Mammary epithelial cell (primary cell): ENCODE measurements at regions not wholly inside any gene's neighbourhood (a gene's known extent, or its start where the extent isn't known, plus 50 kb on each side); places are given as distances from the start of the nearest gene placed in this dataset.

Source experiments
- EZH2 ChIP-seq: IDR thresholded peaks from 2 replicates; pipeline ENCODE4 v1.6.1; 2012; ENCODE audit warnings: low read length, inconsistent platforms, borderline replicate concordance
- TF ChIP-seq, protein P1 (sequence below), 2 donors: IDR thresholded peaks in 1 of 2; conservative IDR thresholded peaks in 1 of 2; 2 replicates each; pipeline ENCODE4 v1.5.1; 2011 to 2012; ENCODE audit warnings: inconsistent platforms in 2 of 2, low read length in 2 of 2, mild to moderate bottlenecking in 2 of 2, control low read depth in 1 of 2, low read depth in 1 of 2; ENCODE audit not compliant: insufficient read depth in 1 of 2; ENCODE audit errors: extremely low read depth in 1 of 2

DNA sequence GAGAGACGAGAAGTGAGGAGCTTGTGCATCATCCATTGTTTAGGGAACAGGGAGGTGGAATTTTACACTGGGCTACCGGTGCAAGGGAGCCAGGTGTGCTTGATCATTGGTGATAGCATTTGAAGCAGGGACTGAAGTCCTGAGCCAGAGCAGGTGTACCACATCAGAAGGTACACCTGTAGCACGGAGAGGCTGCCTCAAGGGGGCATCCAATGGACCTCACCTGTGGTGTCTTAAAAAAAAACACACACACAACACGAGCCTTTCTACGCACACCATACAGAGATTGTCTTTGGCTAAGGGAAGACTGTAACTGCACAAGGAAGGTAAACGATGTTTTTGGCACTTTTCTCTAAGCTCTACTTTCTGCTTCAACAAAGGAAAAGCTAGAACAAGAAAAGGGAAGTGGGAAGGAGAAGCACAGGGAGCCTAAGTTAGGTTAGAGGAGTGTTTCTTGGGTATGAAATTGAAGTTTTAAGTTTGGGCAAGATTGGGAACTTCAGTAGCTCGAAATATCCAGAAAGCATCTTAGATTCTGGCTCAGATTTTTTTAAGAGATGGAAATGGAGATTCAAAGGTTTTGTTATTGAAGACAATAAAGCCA, 334.3 kb upstream of the FBXO33 start:
- TF ChIP-seq, protein P1, sequence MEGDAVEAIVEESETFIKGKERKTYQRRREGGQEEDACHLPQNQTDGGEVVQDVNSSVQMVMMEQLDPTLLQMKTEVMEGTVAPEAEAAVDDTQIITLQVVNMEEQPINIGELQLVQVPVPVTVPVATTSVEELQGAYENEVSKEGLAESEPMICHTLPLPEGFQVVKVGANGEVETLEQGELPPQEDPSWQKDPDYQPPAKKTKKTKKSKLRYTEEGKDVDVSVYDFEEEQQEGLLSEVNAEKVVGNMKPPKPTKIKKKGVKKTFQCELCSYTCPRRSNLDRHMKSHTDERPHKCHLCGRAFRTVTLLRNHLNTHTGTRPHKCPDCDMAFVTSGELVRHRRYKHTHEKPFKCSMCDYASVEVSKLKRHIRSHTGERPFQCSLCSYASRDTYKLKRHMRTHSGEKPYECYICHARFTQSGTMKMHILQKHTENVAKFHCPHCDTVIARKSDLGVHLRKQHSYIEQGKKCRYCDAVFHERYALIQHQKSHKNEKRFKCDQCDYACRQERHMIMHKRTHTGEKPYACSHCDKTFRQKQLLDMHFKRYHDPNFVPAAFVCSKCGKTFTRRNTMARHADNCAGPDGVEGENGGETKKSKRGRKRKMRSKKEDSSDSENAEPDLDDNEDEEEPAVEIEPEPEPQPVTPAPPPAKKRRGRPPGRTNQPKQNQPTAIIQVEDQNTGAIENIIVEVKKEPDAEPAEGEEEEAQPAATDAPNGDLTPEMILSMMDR (conservative IDR thresholded peaks at IDR 0.05 in 1 of 2, IDR thresholded peaks at IDR 0.05 in 1 of 2; ENCODE audit: extremely low read depth in 1 of 2, insufficient read depth in 1 of 2, low read depth in 1 of 2, low read length in 2 of 2), result no peak
- TF ChIP-seq EZH2, result no peak
